Body of pancreas (tissue), 4 donors: ENCODE measurements at regions not wholly inside any gene's neighbourhood (a gene's known extent, or its start where the extent isn't known, plus 50 kb on each side); places are given as distances from the start of the nearest gene placed in this dataset.

Source experiments
- CTCF ChIP-seq, 7 experiments: fragments of 450-650 bp in 4 of 7; fragments of 200-600 bp in 3 of 7; sonication (generic) in 3 of 7; IDR thresholded peaks; one replicate each; pipeline ENCODE4 v1.5.1; 2016 to 2019; ENCODE audit warnings: antibody characterized with exemption in 7 of 7
- POLR2A ChIP-seq, 3 donors: fragments of 450-650 bp; IDR thresholded peaks; one replicate each; pipeline ENCODE4 v1.6.1; 2016; ENCODE audit warnings: antibody characterized with exemption in 3 of 3, mild to moderate bottlenecking in 2 of 3

GRCh38 chr6:33894438-33894837, 90.6 kb upstream of the MLN start:
- TF ChIP-seq CTCF (IDR thresholded peaks at IDR 0.05) (no peak), POLR2A (IDR thresholded peaks at IDR 0.05) (no peak)
